Loucy (cell line): ENCODE measurements at regions not wholly inside any gene's neighbourhood (a gene's known extent, or its start where the extent isn't known, plus 50 kb on each side); places are given as distances from the start of the nearest gene placed in this dataset.

Source experiments
- H2AFZ ChIP-seq: fragments of 200-600 bp; sonication (generic); 2 replicates; pipeline ENCODE4 v1.6.0; 2016; ENCODE audit warnings: antibody characterized with exemption, mild to moderate bottlenecking, low read length, moderate library complexity
- H3F3A ChIP-seq: fragments of 200-600 bp; 2 replicates; pipeline ENCODE4 v1.6.0; 2016; ENCODE audit warnings: antibody characterized with exemption, low read depth, mild to moderate bottlenecking
- H3K27me3 ChIP-seq: fragments of 200-600 bp; sonication (generic); 2 replicates; pipeline ENCODE4 v1.6.1; 2014; ENCODE audit warnings: low read length, mild to moderate bottlenecking; ENCODE audit not compliant: insufficient read depth, poor library complexity, severe bottlenecking
- H3K36me3 ChIP-seq: fragments of 200-600 bp; sonication (generic); 2 replicates; pipeline ENCODE4 v1.6.1; 2016; ENCODE audit warnings: low read length; ENCODE audit not compliant: insufficient read depth
- H3K4me1 ChIP-seq: fragments of 200-600 bp; sonication (generic); 2 replicates; pipeline ENCODE4 v1.5.1; 2014; ENCODE audit warnings: low read length, mild to moderate bottlenecking; ENCODE audit not compliant: insufficient read depth, poor library complexity, severe bottlenecking
- H3K4me2 ChIP-seq: fragments of 200-600 bp; sonication (generic); 2 replicates; pipeline ENCODE4 v1.6.0; 2014; ENCODE audit warnings: antibody characterized with exemption, low read length, low read depth, mild to moderate bottlenecking; ENCODE audit not compliant: poor library complexity, severe bottlenecking
- H3K4me3 ChIP-seq: fragments of 200-600 bp; sonication (generic); 2 replicates; pipeline ENCODE4 v1.5.1; 2014; ENCODE audit warnings: low read length, mild to moderate bottlenecking, mixed read lengths; ENCODE audit not compliant: poor library complexity, severe bottlenecking
- H3K79me2 ChIP-seq: fragments of 200-600 bp; sonication (generic); 2 replicates; pipeline ENCODE4 v1.6.1; 2014; ENCODE audit warnings: low read length; ENCODE audit not compliant: insufficient read depth
- H3K9ac ChIP-seq: fragments of 200-600 bp; sonication (generic); 2 replicates; pipeline ENCODE4 v1.6.0; 2014; ENCODE audit warnings: mild to moderate bottlenecking, low read depth, low read length, moderate library complexity; ENCODE audit not compliant: poor library complexity, severe bottlenecking
- H3K9me2 ChIP-seq: fragments of 200-600 bp; sonication (generic); replicated peaks from 2 replicates; pipeline ENCODE4 v1.6.1; 2016; ENCODE audit warnings: low read depth, low read length, mixed read lengths
- H3K9me3 ChIP-seq: fragments of 200-600 bp; sonication (generic); 2 replicates; pipeline ENCODE4 v1.6.1; 2014; ENCODE audit warnings: mild to moderate bottlenecking, antibody characterized with exemption, low read length, low read depth; ENCODE audit not compliant: insufficient read depth
- H4K20me1 ChIP-seq: fragments of 200-600 bp; sonication (generic); 2 replicates; pipeline ENCODE4 v1.6.0; 2014; ENCODE audit warnings: antibody characterized with exemption, low read length, mild to moderate bottlenecking; ENCODE audit not compliant: insufficient read depth, poor library complexity, severe bottlenecking
- CTCF ChIP-seq: fragments of 200-600 bp; sonication (generic); conservative IDR thresholded peaks from 2 replicates; pipeline ENCODE4 v1.5.1; 2014; ENCODE audit warnings: mild to moderate bottlenecking, antibody characterized with exemption, low read length
- EZH2phosphoT487 ChIP-seq: fragments of 200-600 bp; IDR thresholded peaks from 2 replicates; pipeline ENCODE4 v1.6.1; 2018; ENCODE audit warnings: antibody characterized with exemption, mild to moderate bottlenecking, moderate library complexity, borderline replicate concordance

- no peaks in the 10 kb centered on the region for H3K79me2 ChIP-seq
- peaks cover 5% of the 10 kb centered on the region; the same call in 1 of the 2 replicates for H3K9me3 ChIP-seq
- TF ChIP-seq CTCF, result no peak
- no peak for TF ChIP-seq EZH2phosphoT487
- H3K4me1 ChIP-seq, result no peaks in the 10 kb centered on the region
- H2AFZ ChIP-seq, result no peak overlapping the region
- no peaks in the 10 kb centered on the region for H3K9me2 ChIP-seq
- H3K4me2 ChIP-seq, result no peak overlapping the region
- H3K9ac ChIP-seq, result no peak overlapping the region
- no peak overlapping the region for H3K4me3 ChIP-seq
- H4K20me1 ChIP-seq, result no peaks in the 10 kb centered on the region
- no peaks in the 10 kb centered on the region for H3K36me3 ChIP-seq
- no peaks in the 10 kb centered on the region for H3F3A ChIP-seq
- no peaks in the 10 kb centered on the region for H3K27me3 ChIP-seq
Observed at GRCh38 chr11:70601861-70602538, 203.7 kb downstream of the CTTN start.

- Histone ChIP-seq H3K4me1 (no peaks in the 10 kb centered on the region), H3K4me3 (no peak overlapping the region), H3F3A (no peaks in the 10 kb centered on the region), H4K20me1 (no peaks in the 10 kb centered on the region), H3K27me3 (no peaks in the 10 kb centered on the region), H3K9me3 (peaks cover 9% of the 10 kb centered on the region; the same call in 1 of the 2 replicates), H3K9me2 (no peaks in the 10 kb centered on the region), H3K4me2 (no peak overlapping the region), H3K9ac (no peak overlapping the region), H3K79me2 (no peaks in the 10 kb centered on the region), H3K36me3 (no peaks in the 10 kb centered on the region), H2AFZ (no peak overlapping the region)
- TF ChIP-seq CTCF, result no peak
- no peak for TF ChIP-seq EZH2phosphoT487
Observed at GRCh38 chr11:70603114-70603755, 204.9 kb downstream of the CTTN start.

- Histone ChIP-seq H3K9me2 (no peaks in the 10 kb centered on the region), H3F3A (no peaks in the 10 kb centered on the region), H2AFZ (no peak overlapping the region), H3K9ac (no peak overlapping the region), H3K36me3 (no peaks in the 10 kb centered on the region), H4K20me1 (no peaks in the 10 kb centered on the region), H3K79me2 (no peaks in the 10 kb centered on the region), H3K27me3 (no peaks in the 10 kb centered on the region), H3K9me3 (peaks cover 13% of the 10 kb centered on the region; the same call in 1 of the 2 replicates), H3K4me3 (no peak overlapping the region), H3K4me2 (no peak overlapping the region), H3K4me1 (no peaks in the 10 kb centered on the region)
- TF ChIP-seq CTCF, result no peak
- no peak for TF ChIP-seq EZH2phosphoT487
Observed at GRCh38 chr11:70603756-70604211, 205.5 kb downstream of the CTTN start.
